ENCODE measurements at regions not wholly inside any gene's neighbourhood (a gene's known extent, or its start where the extent isn't known, plus 50 kb on each side); places are given as distances from the start of the nearest gene placed in this dataset.

- DNase-seq: no peak
Measured at GRCh38 chr2:18922276-18922675, 332.9 kb upstream of the NT5C1B start.

- no peak for DNase-seq
Measured at GRCh38 chr2:18918280-18918679, 328.9 kb upstream of the NT5C1B start.

GRCh38 chr2:18915227-18915626 is 325.9 kb upstream of the NT5C1B start:
- no peak for DNase-seq

GRCh38 chr2:18913512-18913911 is 324.1 kb upstream of the NT5C1B start:
- no peak for DNase-seq

- DNase-seq: no peak
Measured at GRCh38 chr2:18912225-18912888, 323.0 kb upstream of the NT5C1B start.

- DNase-seq: no peak
Measured at GRCh38 chr2:18911416-18911815, 322.0 kb upstream of the NT5C1B start.

- no peak for DNase-seq
Measured at GRCh38 chr2:18910843-18911242, 321.5 kb upstream of the NT5C1B start.

GRCh38 chr2:18907937-18908336 is 318.6 kb upstream of the NT5C1B start:
- no peak for DNase-seq

GRCh38 chr2:18907508-18907907 is 318.1 kb upstream of the NT5C1B start:
- no peak for DNase-seq

- no peak for DNase-seq
Measured at GRCh38 chr2:18903750-18904149, 314.4 kb upstream of the NT5C1B start.

- DNase-seq: no peak
Measured at GRCh38 chr2:18901242-18901641, 311.9 kb upstream of the NT5C1B start.

- DNase-seq: no peak
Measured at GRCh38 chr2:18900691-18901141, 311.3 kb upstream of the NT5C1B start.

- DNase-seq: no peak
Measured at GRCh38 chr2:18899725-18900124, 310.4 kb upstream of the NT5C1B start.

GRCh38 chr2:18898271-18898670 is 308.9 kb upstream of the NT5C1B start:
- no peak for DNase-seq

- DNase-seq: no peak
Measured at GRCh38 chr2:18896125-18896764, 306.9 kb upstream of the NT5C1B start.

GRCh38 chr2:18891600-18892345 is 302.4 kb upstream of the NT5C1B start:
- DNase-seq: no peak

- DNase-seq: no peak
Measured at GRCh38 chr2:18889565-18890332, 300.4 kb upstream of the NT5C1B start.

- no peak for DNase-seq
Measured at GRCh38 chr2:18885457-18885856, 296.1 kb upstream of the NT5C1B start.

GRCh38 chr2:18883616-18884456 is 294.5 kb upstream of the NT5C1B start:
- no peak for DNase-seq

GRCh38 chr2:18871430-18871829 is 282.1 kb upstream of the NT5C1B start:
- DNase-seq: no peak

GRCh38 chr2:18870307-18870706 is 280.9 kb upstream of the NT5C1B start:
- DNase-seq: no peak

- DNase-seq: no peak
Measured at GRCh38 chr2:18861951-18862350, 272.6 kb upstream of the NT5C1B start.

All from stimulated activated CD4-positive, alpha-beta T cell treated with anti-CD3 and anti-CD28 coated beads, Interleukin-1b, Interleukin-23, amount 100 ng/mL, for 48 hours (primary cell).